IPS-15b (cell line): ENCODE measurements at regions not wholly inside any gene's neighbourhood (a gene's known extent, or its start where the extent isn't known, plus 50 kb on each side); places are given as distances from the start of the nearest gene placed in this dataset.
"Not testable (repeated sequence)": the region's sequence is repeated elsewhere in the genome, so short reads cannot be mapped to it uniquely, and the experiment has no call there.

Experiments
- H3K27me3 ChIP-seq: one replicate; pipeline ENCODE4 v1.6.1; 2013; ENCODE audit warnings: low read length; ENCODE audit not compliant: control insufficient read depth, insufficient read depth
- H3K36me3 ChIP-seq: one replicate; pipeline ENCODE4 v1.6.1; 2013; ENCODE audit warnings: low read length; ENCODE audit not compliant: control insufficient read depth, insufficient read depth
- H3K4me1 ChIP-seq: one replicate; pipeline ENCODE4 v1.6.1; 2013; ENCODE audit warnings: mild to moderate bottlenecking, low read length; ENCODE audit not compliant: control insufficient read depth, insufficient read depth
- H3K4me3 ChIP-seq: one replicate; pipeline ENCODE4 v1.5.1; 2013; ENCODE audit warnings: low read depth, low read length
- H3K9ac ChIP-seq: one replicate; pipeline ENCODE4 v1.6.1; 2013; ENCODE audit warnings: low read depth, mild to moderate bottlenecking, low read length
- H3K9me3 ChIP-seq: one replicate; pipeline ENCODE4 v1.6.1; 2013; ENCODE audit warnings: mild to moderate bottlenecking, low read length; ENCODE audit not compliant: control insufficient read depth, insufficient read depth

GRCh38 chr12:131327521-131328488 is 374.1 kb downstream of the ADGRD1 start:
- Histone ChIP-seq H3K9ac (no peak overlapping the region), H3K36me3 (no peaks in the 10 kb centered on the region), H3K27me3 (no peaks in the 10 kb centered on the region), H3K4me3 (no peak overlapping the region), H3K4me1 (no peaks in the 10 kb centered on the region), H3K9me3 (peaks cover under 1% of the 10 kb centered on the region)

- H3K36me3 ChIP-seq, H3K4me3 ChIP-seq, H3K27me3 ChIP-seq, H3K9me3 ChIP-seq, H3K4me1 ChIP-seq, H3K9ac ChIP-seq: not testable (repeated sequence)
These were observed 375.4 kb downstream of the ADGRD1 start for GRCh38 chr12:131328861-131329845.

GRCh38 chr12:131330106-131330815 is 376.6 kb downstream of the ADGRD1 start:
- no peak overlapping the region for H3K4me3 ChIP-seq
- no peaks in the 10 kb centered on the region for H3K36me3 ChIP-seq
- no peak overlapping the region for H3K9ac ChIP-seq
- H3K4me1 ChIP-seq, result no peaks in the 10 kb centered on the region
- no peaks in the 10 kb centered on the region for H3K9me3 ChIP-seq
- no peaks in the 10 kb centered on the region for H3K27me3 ChIP-seq

- no peaks in the 10 kb centered on the region for H3K9me3 ChIP-seq
- no peak overlapping the region for H3K4me3 ChIP-seq
- no peak overlapping the region for H3K9ac ChIP-seq
- H3K4me1 ChIP-seq, result no peaks in the 10 kb centered on the region
- H3K27me3 ChIP-seq, result no peaks in the 10 kb centered on the region
- H3K36me3 ChIP-seq, result no peaks in the 10 kb centered on the region
These were observed 377.5 kb downstream of the ADGRD1 start for GRCh38 chr12:131331148-131331750.

- Histone ChIP-seq H3K4me3 (no peak overlapping the region), H3K27me3 (no peaks in the 10 kb centered on the region), H3K4me1 (no peaks in the 10 kb centered on the region), H3K9ac (no peak overlapping the region), H3K36me3 (no peaks in the 10 kb centered on the region), H3K9me3 (no peaks in the 10 kb centered on the region)
These were observed 378.5 kb downstream of the ADGRD1 start for GRCh38 chr12:131332224-131332623.

- Histone ChIP-seq H3K27me3 (no peaks in the 10 kb centered on the region), H3K4me1 (no peaks in the 10 kb centered on the region), H3K4me3 (no peak overlapping the region), H3K9ac (no peak overlapping the region), H3K36me3 (no peaks in the 10 kb centered on the region), H3K9me3 (no peaks in the 10 kb centered on the region)
These were observed 377.8 kb upstream of the SFSWAP start for GRCh38 chr12:131333136-131333535.

- Histone ChIP-seq H3K36me3 (no peaks in the 10 kb centered on the region), H3K9ac (no peak overlapping the region), H3K4me1 (no peaks in the 10 kb centered on the region), H3K4me3 (no peak overlapping the region), H3K9me3 (no peaks in the 10 kb centered on the region), H3K27me3 (no peaks in the 10 kb centered on the region)
These were observed 377.1 kb upstream of the SFSWAP start for GRCh38 chr12:131333621-131334440.

- Histone ChIP-seq H3K4me3 (no peak overlapping the region), H3K27me3 (no peaks in the 10 kb centered on the region), H3K36me3 (no peaks in the 10 kb centered on the region), H3K9me3 (no peaks in the 10 kb centered on the region), H3K4me1 (no peaks in the 10 kb centered on the region), H3K9ac (no peak overlapping the region)
These were observed 376.1 kb upstream of the SFSWAP start for GRCh38 chr12:131334835-131335234.

GRCh38 chr12:131335456-131335855 is 375.4 kb upstream of the SFSWAP start:
- H3K36me3 ChIP-seq, result no peaks in the 10 kb centered on the region
- H3K4me3 ChIP-seq, result no peak overlapping the region
- H3K9me3 ChIP-seq, result no peaks in the 10 kb centered on the region
- H3K9ac ChIP-seq, result no peak overlapping the region
- no peaks in the 10 kb centered on the region for H3K4me1 ChIP-seq
- no peaks in the 10 kb centered on the region for H3K27me3 ChIP-seq

GRCh38 chr12:131337861-131338260 is 373.0 kb upstream of the SFSWAP start:
- H3K36me3 ChIP-seq, H3K9ac ChIP-seq, H3K9me3 ChIP-seq, H3K4me1 ChIP-seq, H3K4me3 ChIP-seq, H3K27me3 ChIP-seq: not testable (repeated sequence)
